ENCODE measurements at regions not wholly inside any gene's neighbourhood (a gene's known extent, or its start where the extent isn't known, plus 50 kb on each side); places are given as distances from the start of the nearest gene placed in this dataset.

DNA sequence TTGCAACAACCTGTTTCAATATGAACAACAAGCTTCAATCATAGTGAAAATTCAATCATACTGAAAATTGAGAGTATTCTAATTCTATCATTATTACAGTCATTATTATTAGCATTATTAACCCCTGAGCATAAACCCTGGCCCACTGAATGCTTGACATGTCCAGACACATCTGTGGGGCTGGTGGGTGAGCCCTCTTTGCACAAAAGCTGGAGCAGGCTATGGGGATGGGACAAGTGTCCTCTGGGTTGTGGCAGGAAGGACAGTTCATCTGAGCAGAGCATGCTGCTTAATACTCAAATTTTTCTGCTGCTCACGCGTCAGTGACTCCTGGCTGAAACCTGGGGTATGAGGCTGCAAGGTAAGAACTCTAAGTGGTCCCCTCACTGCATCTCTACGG is 451.1 kb upstream of the POU3F3 start:
- Histone ChIP-seq H3K4me3 (no peak overlapping the region), H3K27ac (no peak overlapping the region), H3K4me1 (replicated peaks in 1 of 2) (peaks cover 15 to 17% of the 10 kb centered on the region in 2 donors)
- WGBS, 10 experiments: 80 to 89% methylated on average over 1 to 3 of the region's 3 CpGs; no CpG with 5 or more reads in 8 of the 10 experiments
- no peak for ATAC-seq (replicated peaks in 6 of 8)
- in situ Hi-C loops (cut with MboI; ENCODE audit: low pct_unique_long_range_greater_than_20kb in 2 of 9, low sequenced_read_pairs in 9 of 9, unreplicated experiment in 9 of 9): no loop called here

DNA sequence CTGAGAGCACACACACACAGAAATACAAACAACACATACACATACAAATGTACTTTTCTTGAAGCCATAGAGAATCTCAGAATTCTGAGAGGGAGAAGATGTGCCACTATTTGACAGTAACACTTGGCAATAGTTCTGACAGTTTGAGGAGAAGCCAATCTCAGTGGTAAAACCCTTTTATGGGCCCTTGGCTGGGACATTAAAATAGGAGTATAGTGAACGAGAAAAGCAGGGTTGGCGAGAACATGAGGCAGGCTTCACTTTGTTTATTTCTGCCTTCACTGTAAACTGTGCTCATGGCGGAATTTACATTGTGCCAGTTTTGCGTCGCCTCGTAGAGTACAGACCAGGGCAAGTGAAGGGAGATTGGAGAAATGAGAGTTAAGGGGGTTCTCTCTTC is 449.4 kb upstream of the POU3F3 start:
- H3K4me3 ChIP-seq: no peak overlapping the region
- in situ Hi-C loops (cut with MboI; ENCODE audit: low pct_unique_long_range_greater_than_20kb in 2 of 9, low sequenced_read_pairs in 9 of 9, unreplicated experiment in 9 of 9): no loop called here
- peaks cover 23 to 30% of the 10 kb centered on the region in 2 donors for H3K4me1 ChIP-seq (replicated peaks in 1 of 2)
- no peak overlapping the region for H3K27ac ChIP-seq
- WGBS, 10 experiments: 7 to 100% (median 100%) methylated on average over 1 to 6 of the region's 6 CpGs; no CpG with 5 or more reads in 4 of the 10 experiments
- no peak for ATAC-seq (replicated peaks in 6 of 8)

DNA sequence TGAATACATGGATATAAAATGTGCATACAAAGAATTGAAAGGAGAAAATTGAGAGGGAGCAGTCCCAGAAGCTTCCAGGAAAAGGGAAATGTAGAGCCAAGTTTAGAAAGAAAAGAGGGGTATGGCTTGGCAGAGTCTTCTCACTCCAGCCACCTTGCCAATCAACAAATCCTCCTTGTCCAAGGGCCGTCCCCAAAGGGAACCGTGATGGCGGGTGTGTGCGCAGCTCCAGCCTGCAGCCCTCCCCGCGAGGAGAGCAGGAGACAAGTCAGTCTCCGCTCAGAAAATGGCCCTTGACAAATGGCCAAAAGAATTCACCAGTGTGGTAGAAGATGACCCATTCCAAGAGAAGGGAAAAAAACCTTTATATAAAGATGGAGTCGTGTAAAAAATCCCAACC is 448.3 kb upstream of the POU3F3 start:
- no peak for ATAC-seq (replicated peaks in 6 of 8)
- 10 to 90% (median 83%) methylated on average over 2 to 7 of the region's 8 CpGs; no CpG with 5 or more reads in 4 of the 10 experiments for WGBS, 10 experiments
- H3K4me3 ChIP-seq: no peak overlapping the region
- peaks cover 23 to 30% of the 10 kb centered on the region in 2 donors for H3K4me1 ChIP-seq (replicated peaks in 1 of 2)
- H3K27ac ChIP-seq: no peak overlapping the region
- in situ Hi-C loops (cut with MboI; ENCODE audit: low pct_unique_long_range_greater_than_20kb in 2 of 9, low sequenced_read_pairs in 9 of 9, unreplicated experiment in 9 of 9): no loop called here

DNA sequence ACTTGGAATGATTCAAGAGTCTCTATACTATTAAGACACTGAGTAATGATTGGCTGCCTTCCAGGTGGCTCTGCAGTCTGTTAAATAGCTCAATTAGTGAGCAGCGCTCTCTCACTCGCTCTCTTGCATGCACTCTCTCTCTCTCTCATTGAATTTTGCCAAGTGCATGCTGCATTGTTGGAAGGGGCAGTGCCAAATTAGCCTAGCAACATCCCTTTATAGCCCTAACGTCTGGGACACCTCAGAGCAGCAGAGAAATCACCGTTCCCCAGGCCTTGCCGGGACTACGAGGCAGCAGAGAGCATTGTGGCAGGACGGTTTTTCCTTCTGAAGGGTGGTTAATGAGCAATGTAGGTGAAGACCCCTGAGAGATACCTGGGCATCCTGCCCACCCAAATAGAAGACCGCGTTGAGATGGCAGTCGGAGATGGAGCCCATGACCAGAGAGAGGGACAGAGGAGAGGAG is 447.6 kb upstream of the POU3F3 start:
- Histone ChIP-seq H3K4me1 (replicated peaks in 1 of 2) (peaks cover 23 to 30% of the 10 kb centered on the region in 2 donors), H3K4me3 (no peak overlapping the region)
- 20 to 88% (median 58%) methylated on average over 1 to 9 of the region's 10 CpGs; no CpG with 5 or more reads in 3 of the 10 experiments for WGBS, 10 experiments

DNA sequence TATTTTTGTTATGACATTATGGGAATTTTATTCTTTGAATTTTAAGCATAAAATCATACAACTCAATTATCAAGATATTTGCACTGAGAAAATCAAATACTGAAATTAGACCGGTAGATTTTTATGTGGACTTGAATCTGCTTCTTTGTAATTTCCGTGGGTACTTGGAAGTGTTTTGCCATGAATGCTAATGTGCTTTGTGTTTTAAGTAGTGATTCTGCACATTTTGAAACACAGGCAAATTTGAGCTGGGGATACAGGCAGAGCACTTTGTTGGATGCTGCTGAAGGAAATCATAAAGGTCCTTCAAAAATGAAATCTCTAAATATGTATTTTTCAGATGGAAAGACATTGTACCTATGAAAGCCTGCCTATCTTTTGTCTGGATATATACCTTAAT is 446.3 kb upstream of the POU3F3 start:
- no peak for ATAC-seq (replicated peaks in 6 of 8)
- 33 to 100% (median 86%) methylated on average over 1 to 2 of the region's 2 CpGs; no CpG with 5 or more reads in 2 of the 10 experiments for whole genome bisulfite sequencing, 10 experiments
- H3K4me3 ChIP-seq: peak overlapping the region in 1 of 5 donors; percentile 7
- H3K4me1 ChIP-seq (replicated peaks in 1 of 2): peaks cover 23 to 37% of the 10 kb centered on the region in 2 donors
- in situ Hi-C loops (cut with MboI; ENCODE audit: low pct_unique_long_range_greater_than_20kb in 2 of 9, low sequenced_read_pairs in 9 of 9, unreplicated experiment in 9 of 9): no loop called here
- no peak overlapping the region for H3K27ac ChIP-seq

More for the DNA sequence above, 447.6 kb upstream of the POU3F3 start:
- peak in 5 of 8 experiments; percentile 33 to 82 (median 65) for ATAC-seq (replicated peaks in 6 of 8)
- no peak overlapping the region for H3K27ac ChIP-seq
- in situ Hi-C loops (cut with MboI; ENCODE audit: low pct_unique_long_range_greater_than_20kb in 2 of 9, low sequenced_read_pairs in 9 of 9, unreplicated experiment in 9 of 9): no loop called here

DNA sequence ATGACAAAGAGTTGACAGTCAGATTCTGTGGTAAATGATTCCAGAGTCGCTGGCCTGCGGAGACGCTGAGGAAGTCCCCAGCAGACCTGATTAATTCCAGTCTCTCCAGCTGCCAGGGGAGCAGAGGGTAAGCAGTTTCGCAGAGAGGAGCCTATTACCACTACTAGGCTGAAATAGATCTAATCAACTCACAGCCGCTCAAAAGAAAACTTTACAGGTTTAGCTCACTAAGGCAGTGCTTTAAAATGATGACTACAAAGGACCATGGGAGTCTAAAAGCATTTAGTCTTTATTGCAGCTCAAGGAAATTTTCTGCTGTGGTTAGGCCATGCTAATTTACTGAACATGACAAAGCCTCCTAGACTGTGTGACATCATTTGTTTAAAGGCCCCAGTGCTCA is 445.6 kb upstream of the POU3F3 start:
- Histone ChIP-seq H3K27ac (peak overlapping the region in 1 of 2 donors; percentile 65), H3K4me3 (peak overlapping the region in 1 of 5 donors; percentile 7), H3K4me1 (replicated peaks in 1 of 2) (peaks cover 23 to 37% of the 10 kb centered on the region in 2 donors)
- in situ Hi-C loops (cut with MboI; ENCODE audit: low pct_unique_long_range_greater_than_20kb in 2 of 9, low sequenced_read_pairs in 9 of 9, unreplicated experiment in 9 of 9): no loop called here
- WGBS, 10 experiments: 0 to 29% (median 3%) methylated on average over 1 to 5 of the region's 5 CpGs; no CpG with 5 or more reads in 3 of the 10 experiments
- peak in 6 of 8 experiments; percentile 26 to 96 (median 92) for ATAC-seq (replicated peaks in 6 of 8)

DNA sequence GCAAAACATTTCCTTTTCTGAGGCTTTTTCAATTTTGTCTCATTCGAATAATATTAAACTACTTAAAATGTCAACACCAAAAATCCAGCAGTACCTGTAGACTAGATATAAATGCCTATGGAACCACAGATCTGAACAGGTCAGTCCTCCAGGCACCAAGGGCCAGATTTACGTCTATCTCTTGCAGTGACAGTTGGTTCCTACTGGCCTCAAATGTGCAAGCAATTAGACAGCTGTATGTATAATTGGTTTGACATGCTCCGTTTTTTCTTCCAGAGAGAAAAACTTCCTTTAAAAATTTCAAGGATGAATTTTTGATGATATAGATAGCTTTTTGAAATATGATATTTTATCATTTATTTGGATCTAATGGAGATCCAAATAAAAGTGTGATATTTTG is 443.8 kb upstream of the POU3F3 start:
- in situ Hi-C loops (cut with MboI; ENCODE audit: low pct_unique_long_range_greater_than_20kb in 2 of 9, low sequenced_read_pairs in 9 of 9, unreplicated experiment in 9 of 9): no loop called here
- WGBS, 10 experiments: 0 to 100% (median 70%) methylated on average over 1 to 3 of the region's 3 CpGs; no CpG with 5 or more reads in 2 of the 10 experiments
- peaks cover 32 to 47% of the 10 kb centered on the region in 2 donors for H3K4me1 ChIP-seq (replicated peaks in 1 of 2)
- H3K4me3 ChIP-seq: no peak overlapping the region
- H3K27ac ChIP-seq: no peak overlapping the region
- ATAC-seq (replicated peaks in 6 of 8): no peak

DNA sequence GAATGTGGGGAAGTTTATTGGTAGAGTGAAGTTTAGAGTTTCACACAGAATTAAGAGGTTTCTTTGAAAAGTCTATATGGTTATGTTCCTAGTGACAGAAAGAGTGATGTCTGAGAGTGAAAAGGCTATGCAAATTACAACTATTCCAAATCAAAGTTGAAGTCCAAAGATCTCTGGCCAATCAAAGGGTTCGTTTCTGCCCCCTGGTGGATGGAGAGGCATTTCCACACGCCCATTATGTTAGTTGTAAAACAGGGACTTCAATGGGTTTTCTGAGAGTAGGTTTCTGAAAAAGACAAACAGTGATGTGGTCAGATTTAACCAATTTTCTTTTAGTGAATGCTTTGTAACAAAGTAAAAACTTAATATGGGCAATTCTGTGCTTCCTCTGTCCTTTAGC is 441.5 kb upstream of the POU3F3 start:
- 0 to 61% (median 0%) methylated on average over 1 to 2 of the region's 2 CpGs; no CpG with 5 or more reads in 3 of the 10 experiments for WGBS, 10 experiments
- H3K27ac ChIP-seq: no peak overlapping the region
- H3K4me1 ChIP-seq (replicated peaks in 1 of 2): peaks cover 46 to 57% of the 10 kb centered on the region in 2 donors
- in situ Hi-C loops (cut with MboI; ENCODE audit: low pct_unique_long_range_greater_than_20kb in 2 of 9, low sequenced_read_pairs in 9 of 9, unreplicated experiment in 9 of 9): no loop called here
- H3K4me3 ChIP-seq: no peak overlapping the region
- peak in 1 of 8 experiments; percentile 13 for ATAC-seq (replicated peaks in 6 of 8)

DNA sequence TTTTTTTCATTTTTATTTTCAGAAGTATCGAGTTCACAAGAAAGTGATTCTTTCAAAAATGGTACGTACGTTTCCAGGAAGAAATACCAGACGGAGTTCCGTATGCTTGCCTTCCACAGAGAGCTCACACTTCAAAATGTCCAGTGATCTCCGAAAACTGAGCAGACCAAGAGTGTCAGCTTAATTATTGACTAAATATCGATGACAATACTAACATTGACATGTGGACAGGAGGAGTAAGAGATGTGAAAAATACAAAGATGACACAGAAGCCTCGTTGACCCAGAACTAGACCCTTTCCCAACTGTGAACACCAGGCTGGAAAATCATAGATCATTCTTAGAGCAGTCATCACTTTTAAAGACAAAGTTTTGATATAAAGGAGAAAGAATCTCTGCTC is 440.0 kb upstream of the POU3F3 start:
- 23 to 94% (median 57%) methylated on average over 1 to 8 of the region's 8 CpGs for WGBS, 10 experiments
- Histone ChIP-seq H3K27ac (no peak overlapping the region), H3K4me1 (replicated peaks in 1 of 2) (peaks cover 38 to 47% of the 10 kb centered on the region in 2 donors), H3K4me3 (no peak overlapping the region)
- no peak for ATAC-seq (replicated peaks in 6 of 8)
- in situ Hi-C loops (cut with MboI; ENCODE audit: low pct_unique_long_range_greater_than_20kb in 2 of 9, low sequenced_read_pairs in 9 of 9, unreplicated experiment in 9 of 9): no loop called here

DNA sequence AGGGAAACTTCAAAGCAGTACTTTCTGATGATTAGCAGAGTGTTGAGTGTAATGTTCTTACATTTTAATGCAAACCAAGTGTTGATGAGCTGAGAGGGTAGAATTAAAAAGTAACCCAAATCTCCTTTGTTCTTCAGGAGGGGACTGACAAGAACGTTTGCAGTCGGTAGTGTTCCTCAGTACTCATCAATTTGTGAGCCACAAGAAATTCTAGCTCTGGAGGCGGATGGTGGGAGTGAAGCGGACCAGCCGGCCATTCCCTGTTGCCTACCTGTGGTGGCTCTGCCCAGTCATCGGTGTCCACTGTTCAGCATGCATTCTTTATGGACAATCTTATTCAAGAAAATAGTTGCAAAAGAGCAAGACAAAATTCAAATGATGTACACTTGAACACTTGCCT is 438.6 kb upstream of the POU3F3 start:
- in situ Hi-C loops (cut with MboI; ENCODE audit: low pct_unique_long_range_greater_than_20kb in 2 of 9, low sequenced_read_pairs in 9 of 9, unreplicated experiment in 9 of 9): no loop called here
- no peak for ATAC-seq (replicated peaks in 6 of 8)
- WGBS, 10 experiments: 18 to 55% (median 39%) methylated on average over 2 to 6 of the region's 6 CpGs; no CpG with 5 or more reads in 3 of the 10 experiments
- no peak overlapping the region for H3K27ac ChIP-seq
- peaks cover 38 to 45% of the 10 kb centered on the region in 2 donors for H3K4me1 ChIP-seq (replicated peaks in 1 of 2)
- no peak overlapping the region for H3K4me3 ChIP-seq

DNA sequence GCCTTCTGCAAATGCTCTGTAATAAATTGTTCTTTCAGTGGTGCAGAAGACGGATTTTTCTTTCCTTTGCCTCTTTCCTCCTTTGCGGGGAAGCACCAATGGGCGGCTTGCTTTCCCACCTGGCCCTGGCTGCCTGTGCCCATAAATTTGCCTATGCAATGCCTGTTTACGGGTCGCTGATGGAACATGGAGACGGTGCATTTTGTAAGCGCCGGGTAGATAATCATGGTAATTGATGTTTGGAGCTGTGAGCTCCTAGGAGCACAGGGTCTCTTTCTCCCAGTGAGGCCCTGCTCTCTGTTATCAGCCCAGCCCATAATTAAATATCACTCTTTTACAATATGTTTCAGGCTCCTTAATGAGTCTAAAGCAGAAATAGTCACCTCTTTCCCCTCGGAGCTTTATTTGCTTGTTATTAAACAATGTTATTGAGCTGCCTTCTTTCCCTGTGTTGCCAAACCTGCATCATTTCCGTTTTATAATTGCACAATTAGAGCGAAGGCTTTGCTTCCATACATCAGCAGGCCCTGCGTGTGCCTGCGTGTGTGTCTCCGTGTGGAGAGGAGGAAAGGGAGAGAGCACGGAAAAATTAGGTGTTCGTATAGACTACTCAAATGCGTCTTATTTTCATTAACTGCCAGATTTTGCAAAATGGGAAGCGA is 437.4 kb upstream of the POU3F3 start:
- ATAC-seq (replicated peaks in 6 of 8): peak in 5 of 8 experiments; percentile 77 to 86 (median 83)
- 38 to 94% (median 64%) methylated on average over 3 to 15 of the region's 18 CpGs for WGBS, 10 experiments
- H3K4me1 ChIP-seq (replicated peaks in 1 of 2): peaks cover 38 to 45% of the 10 kb centered on the region in 2 donors
- in situ Hi-C loops (cut with MboI; ENCODE audit: low pct_unique_long_range_greater_than_20kb in 2 of 9, low sequenced_read_pairs in 9 of 9, unreplicated experiment in 9 of 9): no loop called here
- H3K27ac ChIP-seq: peak overlapping the region; percentile 65 to 82
- no peak overlapping the region for H3K4me3 ChIP-seq

DNA sequence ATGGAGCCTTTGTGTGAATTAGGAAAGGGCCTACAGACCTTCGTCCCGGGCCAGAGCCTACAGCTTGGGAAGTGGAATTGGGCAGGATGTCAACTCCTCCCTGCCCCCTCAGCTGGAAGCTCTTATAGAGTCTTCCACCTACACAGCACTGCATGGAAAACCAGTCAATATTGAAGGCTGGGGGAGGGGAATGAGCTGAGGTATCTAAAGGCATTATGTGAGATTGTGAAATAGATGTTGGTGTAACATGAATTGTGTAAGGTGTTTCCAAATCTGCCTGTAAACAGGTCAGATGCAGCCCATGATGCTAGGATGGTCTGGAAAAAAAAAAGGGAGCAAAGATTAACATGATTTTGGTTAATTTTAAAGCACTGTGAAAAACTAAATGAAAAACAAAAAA is 433.5 kb upstream of the POU3F3 start:
- Histone ChIP-seq H3K4me1 (replicated peaks in 1 of 2) (peaks cover 24 to 25% of the 10 kb centered on the region in 2 donors), H3K27ac (no peak overlapping the region), H3K4me3 (no peak overlapping the region)
- WGBS, 10 experiments: 92 to 100% methylated on average over 2 of the region's 2 CpGs; no CpG with 5 or more reads in 8 of the 10 experiments
- no peak for ATAC-seq (replicated peaks in 6 of 8)
- in situ Hi-C loops (cut with MboI; ENCODE audit: low pct_unique_long_range_greater_than_20kb in 2 of 9, low sequenced_read_pairs in 9 of 9, unreplicated experiment in 9 of 9): no loop called here

DNA sequence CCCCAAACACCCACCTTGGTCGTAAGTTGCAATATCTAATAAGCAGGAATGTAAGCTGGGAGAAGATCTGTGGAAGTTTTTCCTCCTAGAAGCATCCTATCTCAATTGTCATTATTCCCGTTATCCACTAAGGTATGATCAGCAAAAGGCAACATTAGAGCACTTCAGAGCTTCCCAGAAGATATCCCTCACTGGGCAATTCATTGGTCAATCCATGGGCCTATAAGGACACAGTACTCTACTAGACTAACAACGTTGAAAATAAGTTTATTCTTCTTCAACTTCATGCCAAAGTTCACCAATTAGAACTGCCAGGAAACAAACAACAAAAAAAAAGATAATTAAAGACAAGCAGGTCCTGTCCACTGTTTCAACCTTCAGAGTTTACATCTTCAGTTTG is 433.0 kb upstream of the POU3F3 start:
- in situ Hi-C loops (cut with MboI; ENCODE audit: low pct_unique_long_range_greater_than_20kb in 2 of 9, low sequenced_read_pairs in 9 of 9, unreplicated experiment in 9 of 9): no loop called here
- peaks cover 18 to 19% of the 10 kb centered on the region in 2 donors for H3K4me1 ChIP-seq (replicated peaks in 1 of 2)
- 0 to 100% (median 74%) methylated on average over 1 to 3 of the region's 3 CpGs for WGBS, 10 experiments
- no peak for ATAC-seq (replicated peaks in 6 of 8)
- H3K27ac ChIP-seq: no peak overlapping the region
- H3K4me3 ChIP-seq: no peak overlapping the region

All from motor neuron (in vitro differentiated cells).